Endothelial cell of umbilical vein (primary cell): ENCODE measurements at regions not wholly inside any gene's neighbourhood (a gene's known extent, or its start where the extent isn't known, plus 50 kb on each side); places are given as distances from the start of the nearest gene placed in this dataset.

Experiments used
- CTCF ChIP-seq, 2 donors: IDR thresholded peaks; 1 replicate in 1 of 2; 2 replicates in 1 of 2; pipeline ENCODE4 v1.5.1; 2011; ENCODE audit warnings: low read length in 2 of 2, mild to moderate bottlenecking in 2 of 2, moderate library complexity in 2 of 2, control low read depth in 1 of 2, inconsistent platforms in 1 of 2, low read depth in 1 of 2; ENCODE audit not compliant: insufficient read depth in 1 of 2; ENCODE audit errors: extremely low read depth in 1 of 2
- EZH2 ChIP-seq: IDR thresholded peaks from 2 replicates; pipeline ENCODE4 v1.6.1; 2012; ENCODE audit warnings: borderline replicate concordance, low read depth, mild to moderate bottlenecking, moderate library complexity, low read length, inconsistent platforms; ENCODE audit not compliant: severe bottlenecking
- FOS ChIP-seq: IDR thresholded peaks from 2 replicates; pipeline ENCODE4 v1.6.1; 2011; ENCODE audit warnings: mild to moderate bottlenecking, low read length, moderate library complexity, borderline replicate concordance; ENCODE audit not compliant: insufficient read depth
- GATA2 ChIP-seq: IDR thresholded peaks from 2 replicates; pipeline ENCODE4 v1.7.0; 2011; ENCODE audit warnings: low read depth, mild to moderate bottlenecking, moderate library complexity, mixed read lengths, low read length; ENCODE audit not compliant: insufficient read length, insufficient read depth
- JUN ChIP-seq: IDR thresholded peaks from 2 replicates; pipeline ENCODE4 v1.6.1; 2011; ENCODE audit warnings: borderline replicate concordance, low read depth; ENCODE audit not compliant: insufficient read length, insufficient read depth
- MAX ChIP-seq: IDR thresholded peaks from 2 replicates; pipeline ENCODE4 v1.6.1; 2011; ENCODE audit not compliant: insufficient read depth, insufficient read length
- MYC ChIP-seq: IDR thresholded peaks from one replicate; pipeline ENCODE4 v1.6.1; 2011; ENCODE audit warnings: mild to moderate bottlenecking, low read depth, low read length
- POLR2A ChIP-seq: IDR thresholded peaks from 2 replicates; pipeline ENCODE4 v1.6.1; 2012; ENCODE audit warnings: low read depth, mild to moderate bottlenecking, control low read depth, low read length
- POLR2AphosphoS5 ChIP-seq: IDR thresholded peaks from 2 replicates; pipeline ENCODE4 v1.6.1; 2012; ENCODE audit warnings: low read depth, mild to moderate bottlenecking, control low read depth, low read length, moderate library complexity; ENCODE audit not compliant: insufficient read depth

GRCh38 chr15:36186376-36186775 is 393.1 kb upstream of the CDIN1 start:
- TF ChIP-seq POLR2A (no peak), POLR2AphosphoS5 (no peak), CTCF (IDR thresholded peaks at IDR 0.05; ENCODE audit: extremely low read depth in 1 of 2, insufficient read depth in 1 of 2, low read depth in 1 of 2, low read length in 2 of 2) (no peak), MAX (no peak), EZH2 (no peak), FOS (peak; percentile 39), GATA2 (peak; percentile 11), JUN (peak; percentile 35), MYC (no peak)
